SK-N-SH treated with all-trans-retinoic acid at 6 μM for 48 hours (cell line): ENCODE measurements at regions not wholly inside any gene's neighbourhood (a gene's known extent, or its start where the extent isn't known, plus 50 kb on each side); places are given as distances from the start of the nearest gene placed in this dataset.

ENCODE experiments used
- ATAC-seq: fragments of 200-7000 bp; cut with Tn5 transposase; 3 replicates; pipeline ENCODE4 v1.9.1; 2020; ENCODE audit warnings: mild to moderate bottlenecking, moderate library complexity
- ARNTL ChIP-seq: fragments of 450-650 bp; formaldehyde crosslinking; IDR thresholded peaks from 2 replicates; pipeline ENCODE4 v1.5.0; 2020; ENCODE audit warnings: low read depth, mild to moderate bottlenecking, moderate library complexity, borderline replicate concordance
- BACH2 ChIP-seq: fragments of 250-450 bp; sonication (Bioruptor Pico); IDR thresholded peaks from 2 replicates; pipeline ENCODE4 v1.9.0; 2021; ENCODE audit warnings: mild to moderate bottlenecking, borderline replicate concordance
- CSDC2 ChIP-seq: fragments of 250-450 bp; sonication (Bioruptor Pico); IDR thresholded peaks from 2 replicates; pipeline ENCODE4 v1.5.0; 2020; ENCODE audit warnings: mild to moderate bottlenecking, moderate library complexity
- ESRRG ChIP-seq: fragments of 250-450 bp; sonication (Bioruptor Pico); IDR thresholded peaks from 2 replicates; pipeline ENCODE4 v1.6.1; 2021; ENCODE audit warnings: mild to moderate bottlenecking
- GLIS3 ChIP-seq: fragments of 250-450 bp; sonication (Bioruptor Pico); IDR thresholded peaks from 2 replicates; pipeline ENCODE4 v1.5.0; 2020; ENCODE audit warnings: mild to moderate bottlenecking, moderate library complexity
- ISL1 ChIP-seq: fragments of 250-450 bp; sonication (Bioruptor Pico); IDR thresholded peaks from 2 replicates; pipeline ENCODE4 v2.1.2; 2022; ENCODE audit warnings: mild to moderate bottlenecking, moderate library complexity
- OSR1 ChIP-seq: fragments of 250-450 bp; sonication (Bioruptor Pico); IDR thresholded peaks from 2 replicates; pipeline ENCODE4 v1.8.0; 2022; ENCODE audit warnings: moderate library complexity, mild to moderate bottlenecking, inconsistent platforms
- PATZ1 ChIP-seq: fragments of 250-450 bp; sonication (Bioruptor Pico); IDR thresholded peaks from 2 replicates; pipeline ENCODE4 v1.8.0; 2020; ENCODE audit warnings: mild to moderate bottlenecking, moderate library complexity, borderline replicate concordance
- POU6F1 ChIP-seq: fragments of 250-450 bp; sonication (Bioruptor Pico); IDR thresholded peaks from 2 replicates; pipeline ENCODE4 v1.8.0; 2021; ENCODE audit warnings: low read depth, mild to moderate bottlenecking, moderate library complexity, borderline replicate concordance
- PPARA ChIP-seq: fragments of 250-450 bp; sonication (Bioruptor Pico); IDR thresholded peaks from 2 replicates; pipeline ENCODE4 v1.5.0; 2020; ENCODE audit warnings: mild to moderate bottlenecking, borderline replicate concordance
- RARB ChIP-seq: fragments of 250-450 bp; sonication (Bioruptor Pico); IDR thresholded peaks from 2 replicates; pipeline ENCODE4 v1.8.0; 2021; ENCODE audit warnings: mild to moderate bottlenecking, moderate library complexity
- SNAI2 ChIP-seq: fragments of 250-450 bp; sonication (Bioruptor Pico); IDR thresholded peaks from 2 replicates; pipeline ENCODE4 v1.5.0; 2020; ENCODE audit warnings: mild to moderate bottlenecking, moderate library complexity
- TCF4 ChIP-seq: fragments of 250-450 bp; sonication (Bioruptor Pico); IDR thresholded peaks from 2 replicates; pipeline ENCODE4 v1.8.0; 2021; ENCODE audit warnings: mild to moderate bottlenecking, moderate library complexity, borderline replicate concordance
- TOX ChIP-seq: fragments of 250-450 bp; sonication (Bioruptor Pico); IDR thresholded peaks from 2 replicates; pipeline ENCODE4 v1.8.0; 2021; ENCODE audit warnings: mild to moderate bottlenecking, moderate library complexity, borderline replicate concordance
- ZC3H10 ChIP-seq: fragments of 250-450 bp; sonication (Bioruptor Pico); IDR thresholded peaks from 2 replicates; pipeline ENCODE4 v1.5.1; 2021; ENCODE audit warnings: mild to moderate bottlenecking, moderate library complexity
- ZFP3 ChIP-seq: fragments of 250-450 bp; sonication (Bioruptor Pico); IDR thresholded peaks from 2 replicates; pipeline ENCODE4 v1.5.0; 2020; ENCODE audit warnings: mild to moderate bottlenecking, moderate library complexity
- ZFP30 ChIP-seq: fragments of 450-650 bp; formaldehyde crosslinking; IDR thresholded peaks from 2 replicates; pipeline ENCODE4 v1.5.0; 2022; ENCODE audit warnings: mild to moderate bottlenecking, moderate library complexity
- ZNF565 ChIP-seq: fragments of 450-650 bp; formaldehyde crosslinking; conservative IDR thresholded peaks from 2 replicates; pipeline ENCODE4 v1.5.0; 2020; ENCODE audit warnings: low read depth, mild to moderate bottlenecking, moderate library complexity
- ZNF70 ChIP-seq: fragments of 450-650 bp; formaldehyde crosslinking; IDR thresholded peaks from 2 replicates; pipeline ENCODE4 v1.5.0; 2020; ENCODE audit warnings: mild to moderate bottlenecking, moderate library complexity
- ZNF8 ChIP-seq: fragments of 450-650 bp; formaldehyde crosslinking; IDR thresholded peaks from 2 replicates; pipeline ENCODE4 v1.5.0; 2020; ENCODE audit warnings: mild to moderate bottlenecking, moderate library complexity
- TF ChIP-seq, protein P1 (sequence below): fragments of 250-450 bp; sonication (Bioruptor Pico); IDR thresholded peaks from 2 replicates; pipeline ENCODE4 v1.5.1; 2020; ENCODE audit warnings: low read depth, mild to moderate bottlenecking, moderate library complexity
- TF ChIP-seq, protein P2 (sequence below): fragments of 250-450 bp; sonication (Bioruptor Pico); IDR thresholded peaks from 2 replicates; pipeline ENCODE4 v1.5.1; 2021; ENCODE audit warnings: mild to moderate bottlenecking, moderate library complexity
- TF ChIP-seq, protein P3 (sequence below): fragments of 250-450 bp; sonication (Bioruptor Pico); IDR thresholded peaks from 2 replicates; pipeline ENCODE4 v1.5.0; 2020; ENCODE audit warnings: mild to moderate bottlenecking, moderate library complexity

DNA sequence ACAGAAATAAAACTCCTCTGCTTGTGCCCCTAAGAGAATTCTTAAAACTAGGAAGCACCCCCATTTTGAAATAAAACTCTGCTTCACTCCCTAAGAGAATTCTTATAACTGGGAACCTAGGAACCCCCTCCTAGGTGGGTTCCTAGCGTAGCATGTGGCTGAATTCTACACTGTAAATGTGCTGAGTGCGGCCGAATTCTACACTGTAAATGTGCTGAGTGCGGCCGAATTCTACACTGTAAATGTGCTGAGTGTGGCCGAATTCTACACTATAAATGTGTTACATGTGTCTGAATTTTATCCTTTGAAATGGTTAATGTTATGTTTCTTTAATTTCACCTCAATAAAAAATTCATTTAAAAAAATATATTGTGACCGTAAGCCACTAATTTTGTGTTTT lies 79.3 kb downstream of the PSMB1 start:
- no peak for ATAC-seq
- TF ChIP-seq ARNTL (no peak), ZNF70 (CRISPR knock-in tag) (no peak), ZFP3 (CRISPR knock-in tag) (no peak), PATZ1 (CRISPR knock-in tag) (no peak), ZFP30 (CRISPR knock-in tag) (no peak), POU6F1 (CRISPR knock-in tag) (no peak), ZNF565 (CRISPR knock-in tag) (no peak), ZNF8 (no peak), ISL1 (CRISPR knock-in tag) (no peak), CSDC2 (CRISPR knock-in tag) (no peak), ESRRG (CRISPR knock-in tag) (no peak), RARB (CRISPR knock-in tag) (no peak), PPARA (CRISPR knock-in tag) (no peak), TOX (CRISPR knock-in tag) (no peak)
- TF ChIP-seq, protein P1, sequence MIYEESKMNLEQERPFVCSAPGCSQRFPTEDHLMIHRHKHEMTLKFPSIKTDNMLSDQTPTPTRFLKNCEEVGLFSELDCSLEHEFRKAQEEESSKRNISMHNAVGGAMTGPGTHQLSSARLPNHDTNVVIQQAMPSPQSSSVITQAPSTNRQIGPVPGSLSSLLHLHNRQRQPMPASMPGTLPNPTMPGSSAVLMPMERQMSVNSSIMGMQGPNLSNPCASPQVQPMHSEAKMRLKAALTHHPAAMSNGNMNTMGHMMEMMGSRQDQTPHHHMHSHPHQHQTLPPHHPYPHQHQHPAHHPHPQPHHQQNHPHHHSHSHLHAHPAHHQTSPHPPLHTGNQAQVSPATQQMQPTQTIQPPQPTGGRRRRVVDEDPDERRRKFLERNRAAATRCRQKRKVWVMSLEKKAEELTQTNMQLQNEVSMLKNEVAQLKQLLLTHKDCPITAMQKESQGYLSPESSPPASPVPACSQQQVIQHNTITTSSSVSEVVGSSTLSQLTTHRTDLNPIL (CRISPR knock-in tag) = no peak
- TF ChIP-seq, protein P2, sequence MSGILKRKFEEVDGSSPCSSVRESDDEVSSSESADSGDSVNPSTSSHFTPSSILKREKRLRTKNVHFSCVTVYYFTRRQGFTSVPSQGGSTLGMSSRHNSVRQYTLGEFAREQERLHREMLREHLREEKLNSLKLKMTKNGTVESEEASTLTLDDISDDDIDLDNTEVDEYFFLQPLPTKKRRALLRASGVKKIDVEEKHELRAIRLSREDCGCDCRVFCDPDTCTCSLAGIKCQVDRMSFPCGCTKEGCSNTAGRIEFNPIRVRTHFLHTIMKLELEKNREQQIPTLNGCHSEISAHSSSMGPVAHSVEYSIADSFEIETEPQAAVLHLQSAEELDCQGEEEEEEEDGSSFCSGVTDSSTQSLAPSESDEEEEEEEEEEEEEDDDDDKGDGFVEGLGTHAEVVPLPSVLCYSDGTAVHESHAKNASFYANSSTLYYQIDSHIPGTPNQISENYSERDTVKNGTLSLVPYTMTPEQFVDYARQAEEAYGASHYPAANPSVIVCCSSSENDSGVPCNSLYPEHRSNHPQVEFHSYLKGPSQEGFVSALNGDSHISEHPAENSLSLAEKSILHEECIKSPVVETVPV (CRISPR knock-in tag) = no peak

DNA sequence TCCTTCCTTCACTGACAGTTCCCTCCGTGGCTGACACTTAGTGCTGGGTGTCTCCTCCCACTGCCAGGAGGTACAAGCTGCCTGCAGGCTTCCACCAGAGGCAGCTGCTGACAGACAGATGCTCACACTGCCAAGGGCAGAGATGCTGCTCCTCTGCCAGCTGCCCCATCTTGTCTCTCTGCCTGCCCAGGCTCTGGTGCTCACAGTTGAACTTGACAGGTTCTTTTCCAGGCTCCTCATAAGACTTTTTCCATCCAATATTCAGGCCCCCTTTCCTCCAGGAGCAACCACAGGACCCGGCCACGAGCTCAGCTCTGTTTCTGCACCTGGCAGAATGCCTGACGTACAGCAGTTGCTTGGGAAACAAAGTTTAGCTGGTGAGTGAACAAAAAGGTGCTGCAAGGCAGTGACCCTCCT lies 79.8 kb downstream of the PSMB1 start:
- TF ChIP-seq, protein P1 (CRISPR knock-in tag) = no peak
- TF ChIP-seq ZNF70 (CRISPR knock-in tag) (no peak), ARNTL (no peak), OSR1 (CRISPR knock-in tag) (no peak), ZNF8 (no peak), CSDC2 (CRISPR knock-in tag) (no peak), TOX (CRISPR knock-in tag) (no peak), ZC3H10 (no peak), GLIS3 (CRISPR knock-in tag) (no peak), SNAI2 (no peak), RARB (CRISPR knock-in tag) (no peak), PATZ1 (CRISPR knock-in tag) (no peak), BACH2 (CRISPR knock-in tag) (no peak), TCF4 (CRISPR knock-in tag) (no peak), ISL1 (CRISPR knock-in tag) (no peak), ZFP30 (CRISPR knock-in tag) (no peak), PPARA (CRISPR knock-in tag) (no peak)
- TF ChIP-seq, protein P3, sequence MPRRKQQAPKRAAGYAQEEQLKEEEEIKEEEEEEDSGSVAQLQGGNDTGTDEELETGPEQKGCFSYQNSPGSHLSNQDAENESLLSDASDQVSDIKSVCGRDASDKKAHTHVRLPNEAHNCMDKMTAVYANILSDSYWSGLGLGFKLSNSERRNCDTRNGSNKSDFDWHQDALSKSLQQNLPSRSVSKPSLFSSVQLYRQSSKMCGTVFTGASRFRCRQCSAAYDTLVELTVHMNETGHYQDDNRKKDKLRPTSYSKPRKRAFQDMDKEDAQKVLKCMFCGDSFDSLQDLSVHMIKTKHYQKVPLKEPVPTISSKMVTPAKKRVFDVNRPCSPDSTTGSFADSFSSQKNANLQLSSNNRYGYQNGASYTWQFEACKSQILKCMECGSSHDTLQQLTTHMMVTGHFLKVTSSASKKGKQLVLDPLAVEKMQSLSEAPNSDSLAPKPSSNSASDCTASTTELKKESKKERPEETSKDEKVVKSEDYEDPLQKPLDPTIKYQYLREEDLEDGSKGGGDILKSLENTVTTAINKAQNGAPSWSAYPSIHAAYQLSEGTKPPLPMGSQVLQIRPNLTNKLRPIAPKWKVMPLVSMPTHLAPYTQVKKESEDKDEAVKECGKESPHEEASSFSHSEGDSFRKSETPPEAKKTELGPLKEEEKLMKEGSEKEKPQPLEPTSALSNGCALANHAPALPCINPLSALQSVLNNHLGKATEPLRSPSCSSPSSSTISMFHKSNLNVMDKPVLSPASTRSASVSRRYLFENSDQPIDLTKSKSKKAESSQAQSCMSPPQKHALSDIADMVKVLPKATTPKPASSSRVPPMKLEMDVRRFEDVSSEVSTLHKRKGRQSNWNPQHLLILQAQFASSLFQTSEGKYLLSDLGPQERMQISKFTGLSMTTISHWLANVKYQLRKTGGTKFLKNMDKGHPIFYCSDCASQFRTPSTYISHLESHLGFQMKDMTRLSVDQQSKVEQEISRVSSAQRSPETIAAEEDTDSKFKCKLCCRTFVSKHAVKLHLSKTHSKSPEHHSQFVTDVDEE (CRISPR knock-in tag) = no peak
- no peak; the same call in 2 of the 3 replicates for ATAC-seq
